ENCODE measurements at regions not wholly inside any gene's neighbourhood (a gene's known extent, or its start where the extent isn't known, plus 50 kb on each side); places are given as distances from the start of the nearest gene placed in this dataset.

- TF ChIP-seq FOXJ3 (CRISPR knock-in tag; IDR thresholded peaks at IDR 0.05; ENCODE audit: borderline replicate concordance) (no peak), CTCF (IDR thresholded peaks at IDR 0.05) (no peak), TEAD1 (CRISPR knock-in tag; IDR thresholded peaks at IDR 0.05) (no peak), USF1 (CRISPR knock-in tag; IDR thresholded peaks at IDR 0.05) (no peak), ZNF232 (CRISPR knock-in tag; IDR thresholded peaks at IDR 0.05) (no peak), E2F5 (CRISPR knock-in tag; IDR thresholded peaks at IDR 0.05) (no peak), TCF7 (CRISPR knock-in tag; IDR thresholded peaks at IDR 0.05; ENCODE audit: low read depth) (no peak)
Measured at GRCh38 chr1:48068206-48068605, 71.0 kb upstream of the TRABD2B start.
